Transverse colon (tissue), 4 donors: ENCODE measurements at regions not wholly inside any gene's neighbourhood (a gene's known extent, or its start where the extent isn't known, plus 50 kb on each side); places are given as distances from the start of the nearest gene placed in this dataset.

Source experiments
- DNase-seq: peaks from one replicate; pipeline ENCODE4 v3.0.0-alpha.2; 2019
- H3K27ac ChIP-seq, 4 donors: fragments of 200-600 bp; sonication (generic); 2 replicates each; pipeline ENCODE4 v1.5.1; 2016 to 2018; ENCODE audit warnings: inconsistent platforms in 4 of 4
- H3K27me3 ChIP-seq: fragments of 200-600 bp; sonication (generic); 2 replicates; pipeline ENCODE4 v1.5.1; 2017; ENCODE audit warnings: inconsistent platforms
- H3K36me3 ChIP-seq, 4 donors: fragments of 200-600 bp; sonication (generic); 2 replicates each; pipeline ENCODE4 v1.5.1; 2017 to 2019; ENCODE audit warnings: inconsistent platforms in 4 of 4
- H3K4me1 ChIP-seq, 4 donors: fragments of 200-600 bp; sonication (generic); 2 replicates each; pipeline ENCODE4 v1.5.1; 2017 to 2020; ENCODE audit warnings: inconsistent platforms in 4 of 4
- H3K4me3 ChIP-seq, 4 donors: fragments of 200-600 bp; sonication (generic); 1 replicate in 1 of 4; 2 replicates in 3 of 4; pipeline versions ENCODE4 v1.5.1 to v1.6.1; 2017 to 2019; ENCODE audit warnings: inconsistent platforms in 4 of 4
- H3K9me3 ChIP-seq, 2 donors: fragments of 200-600 bp; sonication (generic); 2 replicates each; pipeline ENCODE4 v1.5.1; 2017 to 2019; ENCODE audit warnings: inconsistent platforms in 2 of 2
- CTCF ChIP-seq, 5 experiments: fragments of 200-600 bp in 3 of 5; fragments of 450-650 bp in 2 of 5; sonication (generic) in 3 of 5; IDR thresholded peaks; 1 replicate in 2 of 5; 2 replicates in 3 of 5; pipeline ENCODE4 v1.5.1; 2016 to 2017; ENCODE audit warnings: antibody characterized with exemption in 5 of 5, inconsistent platforms in 3 of 5, mild to moderate bottlenecking in 2 of 5, moderate library complexity in 1 of 5
- EP300 ChIP-seq: sonication (generic); formaldehyde crosslinking; IDR thresholded peaks from one replicate; pipeline ENCODE4 v1.6.1; 2017; ENCODE audit warnings: antibody characterized with exemption, low read depth
- POLR2A ChIP-seq: fragments of 450-650 bp; IDR thresholded peaks from one replicate; pipeline ENCODE4 v1.6.1; 2016; ENCODE audit warnings: antibody characterized with exemption, mild to moderate bottlenecking, moderate library complexity
- POLR2AphosphoS5 ChIP-seq, 3 donors: sonication (generic); formaldehyde crosslinking; IDR thresholded peaks; one replicate each; pipeline ENCODE4 v1.6.1; 2016; ENCODE audit warnings: antibody characterized with exemption in 3 of 3
- WGBS, 2 donors: methylation state at CpG; one replicate each; pipeline ENCODE4 v1.1.5; 2018; ENCODE audit warnings: low coverage in 1 of 2; 5-methylcytosine and 5-hydroxymethylcytosine counted together
- in situ Hi-C, 4 donors: fragments of 200-750 bp; cut with MboI; loops; one replicate each; pipeline versions ENCODE4 v1.15.0 to v1.15.1; 2017; ENCODE audit warnings: low sequenced_read_pairs in 3 of 4, low pct_ligation_motif_present in 1 of 4, low pct_unique_long_range_greater_than_20kb in 1 of 4
- intact Hi-C: fragments of 100-400 bp; cut with DNase I; formaldehyde crosslinking; loops from one replicate; pipeline ENCODE4 v1.15.1; 2023; ENCODE audit warnings: low total_unique reads

GRCh38 chr15:94829887-94830884 is 598.8 kb downstream of the MCTP2 start:
- no peaks in the 10 kb centered on the region for H3K9me3 ChIP-seq
- TF ChIP-seq CTCF (IDR thresholded peaks at IDR 0.05) (no peak), POLR2A (no peak), EP300 (no peak), POLR2AphosphoS5 (IDR thresholded peaks at IDR 0.05) (no peak)
- H3K36me3 ChIP-seq: no peaks in the 10 kb centered on the region
- no peak overlapping the region for H3K27ac ChIP-seq
- intact Hi-C loops (no loop called here), in situ Hi-C loops (no loop called here)
- no peak overlapping the region for H3K4me3 ChIP-seq
- H3K4me1 ChIP-seq: no peaks in the 10 kb centered on the region
- WGBS, 2 donors: 89 to 92% methylated on average over 9 to 15 of the region's 15 CpGs
- H3K27me3 ChIP-seq: no peaks in the 10 kb centered on the region
- DNase-seq: no peak

- WGBS, 2 donors: 87 to 96% methylated on average over 2 to 3 of the region's 3 CpGs
- in situ Hi-C loops: no loop called here
- Histone ChIP-seq H3K9me3 (no peaks in the 10 kb centered on the region), H3K4me1 (peaks cover 0 to 6% (median 0%) of the 10 kb centered on the region in 4 donors), H3K27ac (no peak overlapping the region), H3K36me3 (no peaks in the 10 kb centered on the region), H3K4me3 (no peak overlapping the region), H3K27me3 (no peaks in the 10 kb centered on the region)
- TF ChIP-seq EP300 (no peak), POLR2A (no peak), POLR2AphosphoS5 (IDR thresholded peaks at IDR 0.05) (no peak), CTCF (IDR thresholded peaks at IDR 0.05) (no peak)
- intact Hi-C loops: no loop called here
- no peak for DNase-seq
Observed at GRCh38 chr15:94834000-94834399, 602.6 kb downstream of the MCTP2 start.

- in situ Hi-C loops (no loop called here), intact Hi-C loops (no loop called here)
- Histone ChIP-seq H3K4me1 (peaks cover 0 to 6% (median 0%) of the 10 kb centered on the region in 4 donors), H3K9me3 (no peaks in the 10 kb centered on the region), H3K27ac (no peak overlapping the region), H3K4me3 (no peak overlapping the region), H3K27me3 (no peaks in the 10 kb centered on the region), H3K36me3 (no peaks in the 10 kb centered on the region)
- WGBS, 2 donors: 82 to 100% methylated on average over 1 of the region's 1 CpG
- no peak for TF ChIP-seq EP300
- TF ChIP-seq CTCF (IDR thresholded peaks at IDR 0.05): no peak
- TF ChIP-seq POLR2A: no peak
- TF ChIP-seq POLR2AphosphoS5 (IDR thresholded peaks at IDR 0.05): no peak
- DNase-seq: no peak
Observed at GRCh38 chr15:94834494-94834893, 603.1 kb downstream of the MCTP2 start.

- DNase-seq: no peak
- intact Hi-C loops: no loop called here
- Histone ChIP-seq H3K27ac (no peak overlapping the region), H3K9me3 (no peaks in the 10 kb centered on the region), H3K4me1 (peaks cover 0 to 22% (median 8%) of the 10 kb centered on the region in 4 donors), H3K4me3 (no peak overlapping the region), H3K36me3 (no peaks in the 10 kb centered on the region), H3K27me3 (no peaks in the 10 kb centered on the region)
- TF ChIP-seq POLR2AphosphoS5 (IDR thresholded peaks at IDR 0.05): no peak
- no peak for TF ChIP-seq EP300
- TF ChIP-seq POLR2A: no peak
- no peak for TF ChIP-seq CTCF (IDR thresholded peaks at IDR 0.05)
- 40 to 65% methylated on average over 1 of the region's 1 CpG for WGBS, 2 donors
- in situ Hi-C loops: no loop called here
Observed at GRCh38 chr15:94838281-94838680, 606.9 kb downstream of the MCTP2 start.
